GM23248 (cell line): ENCODE measurements at regions not wholly inside any gene's neighbourhood (a gene's known extent, or its start where the extent isn't known, plus 50 kb on each side); places are given as distances from the start of the nearest gene placed in this dataset.

Experiments used
- EZH2 ChIP-seq: fragments of 200-600 bp; sonication (generic); IDR thresholded peaks from 2 replicates; pipeline ENCODE4 v1.6.1; 2018; ENCODE audit warnings: antibody characterized with exemption, mild to moderate bottlenecking; ENCODE audit not compliant: insufficient read depth, poor library complexity, severe bottlenecking
- EZH2phosphoT487 ChIP-seq: fragments of 200-600 bp; sonication (generic); IDR thresholded peaks from 2 replicates; pipeline ENCODE4 v1.6.1; 2018; ENCODE audit warnings: antibody characterized with exemption, moderate library complexity, mild to moderate bottlenecking, low read depth; ENCODE audit not compliant: insufficient read depth

GRCh38 chr4:189837471-189837870, 103.2 kb upstream of the FRG1 start:
- TF ChIP-seq EZH2phosphoT487 = no peak
- TF ChIP-seq EZH2 = no peak
